GM21825 (cell line): ENCODE measurements at regions not wholly inside any gene's neighbourhood (a gene's known extent, or its start where the extent isn't known, plus 50 kb on each side); places are given as distances from the start of the nearest gene placed in this dataset.
"Not testable (repeated sequence)": the region's sequence is repeated elsewhere in the genome, so short reads cannot be mapped to it uniquely, and the experiment has no call there.

Experiments used
- ATAC-seq: cut with Tn5 transposase; IDR thresholded peaks from one replicate; pipeline ENCODE4 v1.9.1; 2021; ENCODE audit warnings: mild to moderate bottlenecking, moderate library complexity; ENCODE audit not compliant: unreplicated experiment

- ATAC-seq: no peak
Measured at GRCh38 chr7:25686493-25686892, 458.2 kb upstream of the NPVF start.

- ATAC-seq: no peak
Measured at GRCh38 chr7:25694211-25694610, 457.8 kb upstream of the NFE2L3 start.

- no peak for ATAC-seq
Measured at GRCh38 chr7:25694699-25695098, 457.3 kb upstream of the NFE2L3 start.

GRCh38 chr7:25696571-25696970, 455.4 kb upstream of the NFE2L3 start:
- ATAC-seq: no peak

GRCh38 chr7:25698451-25699113, 453.4 kb upstream of the NFE2L3 start:
- no peak for ATAC-seq

- not testable (repeated sequence) for ATAC-seq
Measured at GRCh38 chr7:25700141-25700540, 451.9 kb upstream of the NFE2L3 start.

- ATAC-seq: no peak
Measured at GRCh38 chr7:25704413-25704812, 447.6 kb upstream of the NFE2L3 start.

GRCh38 chr7:25706764-25707163, 445.2 kb upstream of the NFE2L3 start:
- ATAC-seq: no peak

- no peak for ATAC-seq
Measured at GRCh38 chr7:25707768-25708620, 444.0 kb upstream of the NFE2L3 start.

GRCh38 chr7:25710959-25711358, 441.0 kb upstream of the NFE2L3 start:
- no peak for ATAC-seq

GRCh38 chr7:25711940-25712339, 440.1 kb upstream of the NFE2L3 start:
- ATAC-seq: no peak

- no peak for ATAC-seq
Measured at GRCh38 chr7:25712500-25712899, 439.5 kb upstream of the NFE2L3 start.

- ATAC-seq: no peak
Measured at GRCh38 chr7:25714013-25714412, 438.0 kb upstream of the NFE2L3 start.

- no peak for ATAC-seq
Measured at GRCh38 chr7:25716421-25716820, 435.6 kb upstream of the NFE2L3 start.

GRCh38 chr7:25718596-25718995, 433.4 kb upstream of the NFE2L3 start:
- no peak for ATAC-seq

- no peak for ATAC-seq
Measured at GRCh38 chr7:25719190-25719896, 432.7 kb upstream of the NFE2L3 start.

- ATAC-seq: no peak
Measured at GRCh38 chr7:25720427-25720826, 431.6 kb upstream of the NFE2L3 start.

GRCh38 chr7:25722856-25723255, 429.1 kb upstream of the NFE2L3 start:
- ATAC-seq: no peak

- ATAC-seq: no peak
Measured at GRCh38 chr7:25725451-25725850, 426.5 kb upstream of the NFE2L3 start.

GRCh38 chr7:25726170-25726780, 425.7 kb upstream of the NFE2L3 start:
- ATAC-seq: no peak

- ATAC-seq: no peak
Measured at GRCh38 chr7:25726781-25727311, 425.2 kb upstream of the NFE2L3 start.
